HepG2 (cell line): ENCODE measurements at regions not wholly inside any gene's neighbourhood (a gene's known extent, or its start where the extent isn't known, plus 50 kb on each side); places are given as distances from the start of the nearest gene placed in this dataset.

Experiments used
- ATF2 ChIP-seq: sonication (generic); formaldehyde crosslinking; IDR thresholded peaks from 2 replicates; pipeline ENCODE4 v1.4.0; 2020; ENCODE audit warnings: missing genetic modification reagents
- DRAP1 ChIP-seq: IDR thresholded peaks from 2 replicates; pipeline ENCODE4 v1.6.1; 2016; ENCODE audit warnings: missing genetic modification reagents, missing compliant biosample characterization
- FIP1L1 ChIP-seq: fragments of 200-400 bp; formaldehyde crosslinking; IDR thresholded peaks from 2 replicates; pipeline ENCODE4 v1.6.1; 2018; ENCODE audit warnings: low read depth, mild to moderate bottlenecking, low read length, moderate library complexity, borderline replicate concordance; ENCODE audit not compliant: insufficient read depth
- IRF2 ChIP-seq: IDR thresholded peaks from 2 replicates; pipeline ENCODE4 v1.6.1; 2018; ENCODE audit warnings: missing genetic modification reagents, missing compliant biosample characterization
- MXI1 ChIP-seq: IDR thresholded peaks from 3 replicates; pipeline ENCODE4 v1.6.1; 2012; ENCODE audit warnings: low read depth, low read length, inconsistent platforms, borderline replicate concordance
- NKX3-1 ChIP-seq: sonication (generic); formaldehyde crosslinking; IDR thresholded peaks from 2 replicates; pipeline ENCODE4 v1.5.0; 2020; ENCODE audit warnings: missing genetic modification reagents
- PITX1 ChIP-seq: sonication (generic); formaldehyde crosslinking; IDR thresholded peaks from 2 replicates; pipeline ENCODE4 v1.5.1; 2020; ENCODE audit warnings: mild to moderate bottlenecking, missing genetic modification reagents
- SAP130 ChIP-seq: IDR thresholded peaks from 2 replicates; pipeline ENCODE4 v1.6.1; 2016; ENCODE audit warnings: low read depth
- SKI ChIP-seq: fragments of 450-650 bp; IDR thresholded peaks from one replicate; pipeline ENCODE4 v1.6.1; 2018; ENCODE audit warnings: mild to moderate bottlenecking; ENCODE audit not compliant: partially characterized antibody
- SMAD3 ChIP-seq: sonication (generic); formaldehyde crosslinking; IDR thresholded peaks from 2 replicates; pipeline ENCODE4 v1.4.0; 2020; ENCODE audit warnings: missing genetic modification reagents
- ZBTB10 ChIP-seq: sonication (generic); formaldehyde crosslinking; IDR thresholded peaks from 2 replicates; pipeline ENCODE4 v1.4.0; 2020; ENCODE audit warnings: missing genetic modification reagents, borderline replicate concordance
- ZFP36L2 ChIP-seq: sonication (generic); formaldehyde crosslinking; IDR thresholded peaks from 2 replicates; pipeline ENCODE4 v1.4.0; 2020; ENCODE audit warnings: missing genetic modification reagents
- ZNF124 ChIP-seq: sonication (generic); formaldehyde crosslinking; IDR thresholded peaks from 2 replicates; pipeline ENCODE4 v1.4.0; 2020; ENCODE audit warnings: missing genetic modification reagents
- ZNF225 ChIP-seq: sonication (generic); formaldehyde crosslinking; IDR thresholded peaks from 2 replicates; pipeline ENCODE4 v1.4.0; 2020; ENCODE audit warnings: mild to moderate bottlenecking, missing genetic modification reagents
- ZNF264 ChIP-seq: sonication (generic); formaldehyde crosslinking; IDR thresholded peaks from 2 replicates; pipeline ENCODE4 v1.4.0; 2020; ENCODE audit warnings: missing genetic modification reagents
- ZNF687 ChIP-seq: sonication (generic); formaldehyde crosslinking; IDR thresholded peaks from 2 replicates; pipeline ENCODE4 v1.5.1; 2020; ENCODE audit warnings: mild to moderate bottlenecking, missing genetic modification reagents, moderate library complexity
- ZSCAN5A ChIP-seq: sonication (generic); formaldehyde crosslinking; IDR thresholded peaks from 2 replicates; pipeline ENCODE4 v1.8.0; 2022; ENCODE audit warnings: mild to moderate bottlenecking, missing genetic modification reagents, borderline replicate concordance

- 0 out of 2 replicates have a peak, but pooled peaks have one; percentile 58 for TF ChIP-seq SMAD3 (CRISPR knock-in tag)
- peak; percentile 40 for TF ChIP-seq SAP130 (CRISPR knock-in tag)
- peak; percentile 65; the same call in 1 of the 2 replicates for TF ChIP-seq IRF2 (CRISPR knock-in tag)
- peak; percentile 47; the same call in 1 of the 3 replicates for TF ChIP-seq MXI1
- TF ChIP-seq ZFP36L2 (CRISPR knock-in tag), result no peak
- TF ChIP-seq ZNF687 (CRISPR knock-in tag), result peak; percentile 49
- 0 out of 2 replicates have a peak, but pooled peaks have one; percentile 53 for TF ChIP-seq NKX3-1 (CRISPR knock-in tag)
- TF ChIP-seq ZNF225 (CRISPR knock-in tag), result 0 out of 2 replicates have a peak, but pooled peaks have one; percentile 40
- TF ChIP-seq ZNF264 (CRISPR knock-in tag), result peak; percentile 49; the same call in 1 of the 2 replicates
- 0 out of 2 replicates have a peak, but pooled peaks have one; percentile 41 for TF ChIP-seq ZNF124 (CRISPR knock-in tag)
- TF ChIP-seq DRAP1 (CRISPR knock-in tag), result peak; percentile 37; the same call in 1 of the 2 replicates
- no peak for TF ChIP-seq ZSCAN5A (CRISPR knock-in tag)
- TF ChIP-seq ATF2 (CRISPR knock-in tag), result 0 out of 2 replicates have a peak, but pooled peaks have one; percentile 21
- no peak for TF ChIP-seq FIP1L1
- 0 out of 2 replicates have a peak, but pooled peaks have one; percentile 28 for TF ChIP-seq ZBTB10 (CRISPR knock-in tag)
- TF ChIP-seq SKI, result peak; percentile 11
- peak; percentile 26; the same call in 1 of the 2 replicates for TF ChIP-seq PITX1
Observed at GRCh38 chr6:137705160-137706082, 161.6 kb upstream of the TNFAIP3 start (continued).
